Esophagus muscularis mucosa (tissue), 4 donors: ENCODE measurements at regions not wholly inside any gene's neighbourhood (a gene's known extent, or its start where the extent isn't known, plus 50 kb on each side); places are given as distances from the start of the nearest gene placed in this dataset.
"Not testable (repeated sequence)": the region's sequence is repeated elsewhere in the genome, so short reads cannot be mapped to it uniquely, and the experiment has no call there.

Experiments used
- EP300 ChIP-seq: sonication (generic); formaldehyde crosslinking; IDR thresholded peaks from one replicate; pipeline ENCODE4 v1.6.1; 2017; ENCODE audit warnings: antibody characterized with exemption
- POLR2A ChIP-seq: fragments of 450-650 bp; IDR thresholded peaks from one replicate; pipeline ENCODE4 v1.6.1; 2017; ENCODE audit warnings: antibody characterized with exemption, moderate library complexity, mild to moderate bottlenecking, low read depth
- POLR2AphosphoS5 ChIP-seq, 2 donors: sonication (generic); formaldehyde crosslinking; IDR thresholded peaks; one replicate each; pipeline ENCODE4 v1.6.1; 2017; ENCODE audit warnings: antibody characterized with exemption in 2 of 2
- TF ChIP-seq, protein P1 (sequence below), 3 experiments: fragments of 200-600 bp in 2 of 3; fragments of 450-650 bp in 1 of 3; sonication (generic) in 2 of 3; IDR thresholded peaks; one replicate each; pipeline ENCODE4 v1.5.1; 2017 to 2019; ENCODE audit warnings: antibody characterized with exemption in 3 of 3, mild to moderate bottlenecking in 2 of 3, moderate library complexity in 1 of 3

DNA sequence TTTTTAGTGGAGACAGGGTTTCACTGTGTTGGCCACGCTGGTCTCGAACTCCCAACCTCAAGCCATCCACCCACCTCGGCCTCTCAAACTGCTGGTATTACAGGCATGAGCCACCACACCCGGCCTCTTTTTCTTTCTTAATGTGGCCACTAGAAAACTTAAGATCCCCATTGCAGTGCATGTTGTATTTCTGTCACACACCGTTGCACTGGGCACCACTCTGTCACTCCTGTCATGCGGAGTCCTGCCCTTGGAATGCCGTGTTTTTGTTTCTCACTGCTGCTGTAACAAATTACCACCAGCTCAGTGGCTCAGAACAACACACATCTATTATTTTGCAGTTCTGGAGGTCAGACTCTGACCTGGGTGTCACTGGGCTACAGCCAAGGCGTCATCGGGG, 178.9 kb downstream of the TRIM43 start:
- TF ChIP-seq, protein P1, sequence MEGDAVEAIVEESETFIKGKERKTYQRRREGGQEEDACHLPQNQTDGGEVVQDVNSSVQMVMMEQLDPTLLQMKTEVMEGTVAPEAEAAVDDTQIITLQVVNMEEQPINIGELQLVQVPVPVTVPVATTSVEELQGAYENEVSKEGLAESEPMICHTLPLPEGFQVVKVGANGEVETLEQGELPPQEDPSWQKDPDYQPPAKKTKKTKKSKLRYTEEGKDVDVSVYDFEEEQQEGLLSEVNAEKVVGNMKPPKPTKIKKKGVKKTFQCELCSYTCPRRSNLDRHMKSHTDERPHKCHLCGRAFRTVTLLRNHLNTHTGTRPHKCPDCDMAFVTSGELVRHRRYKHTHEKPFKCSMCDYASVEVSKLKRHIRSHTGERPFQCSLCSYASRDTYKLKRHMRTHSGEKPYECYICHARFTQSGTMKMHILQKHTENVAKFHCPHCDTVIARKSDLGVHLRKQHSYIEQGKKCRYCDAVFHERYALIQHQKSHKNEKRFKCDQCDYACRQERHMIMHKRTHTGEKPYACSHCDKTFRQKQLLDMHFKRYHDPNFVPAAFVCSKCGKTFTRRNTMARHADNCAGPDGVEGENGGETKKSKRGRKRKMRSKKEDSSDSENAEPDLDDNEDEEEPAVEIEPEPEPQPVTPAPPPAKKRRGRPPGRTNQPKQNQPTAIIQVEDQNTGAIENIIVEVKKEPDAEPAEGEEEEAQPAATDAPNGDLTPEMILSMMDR (IDR thresholded peaks at IDR 0.05), result not testable (repeated sequence)
- TF ChIP-seq POLR2AphosphoS5 (IDR thresholded peaks at IDR 0.05); POLR2A; EP300: not testable (repeated sequence)
